GM12872 (cell line): ENCODE measurements at regions not wholly inside any gene's neighbourhood (a gene's known extent, or its start where the extent isn't known, plus 50 kb on each side); places are given as distances from the start of the nearest gene placed in this dataset.

Source experiments
- TF ChIP-seq, protein P1 (sequence below): IDR thresholded peaks from 3 replicates; pipeline ENCODE4 v1.5.1; 2011; ENCODE audit warnings: low read depth, mild to moderate bottlenecking, low read length, moderate library complexity; ENCODE audit not compliant: insufficient read depth

DNA sequence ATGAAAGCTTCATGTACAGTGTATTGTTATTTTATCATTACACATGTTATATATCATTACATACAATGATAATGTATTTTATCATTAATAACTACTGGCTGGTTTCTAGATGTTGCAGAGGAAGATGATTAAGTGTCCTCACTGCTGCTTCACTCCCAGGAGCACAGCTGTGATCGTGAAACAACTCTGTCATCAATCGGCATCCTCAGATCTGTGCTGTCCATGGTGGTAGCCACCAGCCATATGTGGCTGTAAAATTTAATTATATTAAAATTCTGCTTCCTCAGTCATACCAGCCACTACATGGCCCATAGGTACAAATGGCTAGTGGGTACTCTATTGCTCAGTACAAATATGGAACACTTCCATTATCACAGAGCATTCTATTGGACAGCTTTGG is 379.4 kb upstream of the CFAP20DC start:
- TF ChIP-seq, protein P1, sequence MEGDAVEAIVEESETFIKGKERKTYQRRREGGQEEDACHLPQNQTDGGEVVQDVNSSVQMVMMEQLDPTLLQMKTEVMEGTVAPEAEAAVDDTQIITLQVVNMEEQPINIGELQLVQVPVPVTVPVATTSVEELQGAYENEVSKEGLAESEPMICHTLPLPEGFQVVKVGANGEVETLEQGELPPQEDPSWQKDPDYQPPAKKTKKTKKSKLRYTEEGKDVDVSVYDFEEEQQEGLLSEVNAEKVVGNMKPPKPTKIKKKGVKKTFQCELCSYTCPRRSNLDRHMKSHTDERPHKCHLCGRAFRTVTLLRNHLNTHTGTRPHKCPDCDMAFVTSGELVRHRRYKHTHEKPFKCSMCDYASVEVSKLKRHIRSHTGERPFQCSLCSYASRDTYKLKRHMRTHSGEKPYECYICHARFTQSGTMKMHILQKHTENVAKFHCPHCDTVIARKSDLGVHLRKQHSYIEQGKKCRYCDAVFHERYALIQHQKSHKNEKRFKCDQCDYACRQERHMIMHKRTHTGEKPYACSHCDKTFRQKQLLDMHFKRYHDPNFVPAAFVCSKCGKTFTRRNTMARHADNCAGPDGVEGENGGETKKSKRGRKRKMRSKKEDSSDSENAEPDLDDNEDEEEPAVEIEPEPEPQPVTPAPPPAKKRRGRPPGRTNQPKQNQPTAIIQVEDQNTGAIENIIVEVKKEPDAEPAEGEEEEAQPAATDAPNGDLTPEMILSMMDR, result no peak

DNA sequence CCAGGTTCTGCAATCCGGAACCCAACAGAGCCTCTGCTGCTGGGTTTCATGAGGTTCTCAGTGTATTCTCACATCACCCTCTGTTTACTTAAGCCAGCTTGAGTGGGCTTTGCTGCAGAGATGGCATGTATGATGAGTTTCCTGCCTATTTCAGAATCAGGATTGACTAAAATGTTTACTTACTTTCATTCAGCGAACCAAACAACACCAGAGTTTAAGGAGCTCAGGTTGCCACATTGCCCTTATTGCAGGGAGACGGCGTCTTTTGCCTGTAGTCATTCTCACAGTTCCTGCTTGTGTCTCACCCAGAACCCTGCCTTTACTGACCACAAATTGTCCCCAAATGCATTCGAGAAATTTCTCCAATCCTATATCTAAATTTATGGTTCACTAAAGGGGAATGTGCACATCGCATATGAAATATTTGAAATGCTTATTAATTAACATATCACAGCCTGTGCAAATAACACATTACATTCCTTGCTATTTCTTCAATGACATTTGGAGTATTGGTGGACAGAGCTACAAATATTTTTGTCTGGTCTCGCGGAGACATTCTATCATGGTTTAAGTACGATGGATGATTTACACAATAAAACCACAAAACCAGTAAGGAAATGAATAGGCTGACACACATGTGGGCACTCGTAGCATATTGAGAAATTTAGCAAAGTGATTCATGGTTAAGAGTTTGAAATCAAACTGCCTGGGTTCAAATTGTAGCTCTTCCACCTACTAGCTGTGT is 377.2 kb upstream of the CFAP20DC start:
- TF ChIP-seq, protein P1, result no peak

DNA sequence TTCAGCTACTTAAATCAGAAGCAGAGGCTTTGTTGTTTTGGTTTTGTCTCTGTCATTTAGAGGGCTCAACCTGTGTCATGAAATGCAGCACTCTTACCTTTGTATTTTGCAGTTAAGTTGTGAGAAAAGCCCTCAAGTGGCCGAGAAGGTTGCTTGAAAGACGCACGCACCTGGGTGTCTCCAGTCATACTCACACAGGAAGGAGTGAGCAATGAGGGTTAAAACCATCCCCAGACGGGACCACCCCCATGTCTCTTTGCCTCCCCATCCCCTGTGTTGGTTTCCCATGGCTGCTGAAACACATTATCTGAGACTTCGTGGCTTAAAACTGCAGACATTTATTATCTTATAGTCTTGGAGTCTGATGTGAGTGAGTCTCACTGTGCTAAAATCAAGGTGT is 376.1 kb upstream of the CFAP20DC start:
- TF ChIP-seq, protein P1, result no peak

DNA sequence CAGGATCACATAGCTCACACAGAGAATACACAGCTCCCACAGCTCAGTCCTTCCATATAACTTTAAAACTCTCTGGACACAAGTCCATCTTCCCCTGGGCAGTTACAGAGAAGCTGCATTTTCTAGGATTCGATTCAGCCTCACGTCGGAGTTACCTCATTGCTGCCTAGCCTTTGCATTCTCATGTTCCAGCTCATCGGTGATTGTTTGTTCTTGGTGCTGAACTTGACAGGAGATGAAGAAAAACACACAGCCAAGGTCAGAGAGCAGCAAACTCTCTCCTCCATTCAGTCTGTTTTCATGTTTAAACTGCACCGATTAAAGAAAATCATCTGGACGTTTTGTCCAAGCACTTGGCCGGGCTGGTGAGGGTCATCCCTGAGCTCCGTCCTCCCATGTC is 375.5 kb upstream of the CFAP20DC start:
- TF ChIP-seq, protein P1, result no peak

DNA sequence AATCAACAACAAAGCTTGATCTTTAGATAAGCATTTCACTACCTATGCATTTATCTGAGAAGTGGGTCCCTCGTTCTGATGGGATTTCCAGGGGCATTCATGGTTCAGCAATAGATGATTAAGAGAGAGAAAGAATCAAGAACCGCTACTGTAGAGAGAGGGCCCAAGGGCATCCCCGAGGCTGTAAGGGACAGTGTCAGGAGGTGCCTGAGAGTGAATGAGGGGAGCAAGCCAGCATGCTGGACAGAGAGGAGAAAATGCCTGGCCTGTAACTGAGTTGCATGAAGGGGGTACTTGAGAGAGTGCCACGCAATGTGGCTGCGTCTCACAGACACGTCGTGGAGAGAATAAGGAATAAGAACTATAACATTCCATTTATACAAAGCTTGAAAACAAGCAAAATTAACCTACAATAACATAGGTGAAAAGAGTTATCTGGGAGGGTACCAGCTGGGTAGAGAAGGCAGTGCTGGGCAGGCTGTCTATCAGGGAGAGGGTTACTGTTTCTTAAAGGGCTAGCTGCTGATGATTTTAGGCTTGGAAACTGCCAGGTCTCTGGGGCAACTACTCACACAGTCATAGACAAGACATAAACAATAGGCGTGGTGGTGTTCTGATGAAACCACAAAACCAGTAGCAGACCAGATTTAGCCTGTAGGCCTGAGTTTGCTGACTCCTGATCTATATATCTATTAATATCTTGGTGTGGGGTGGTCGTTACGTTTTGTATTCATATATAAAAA is 374.6 kb upstream of the CFAP20DC start:
- TF ChIP-seq, protein P1, result no peak

DNA sequence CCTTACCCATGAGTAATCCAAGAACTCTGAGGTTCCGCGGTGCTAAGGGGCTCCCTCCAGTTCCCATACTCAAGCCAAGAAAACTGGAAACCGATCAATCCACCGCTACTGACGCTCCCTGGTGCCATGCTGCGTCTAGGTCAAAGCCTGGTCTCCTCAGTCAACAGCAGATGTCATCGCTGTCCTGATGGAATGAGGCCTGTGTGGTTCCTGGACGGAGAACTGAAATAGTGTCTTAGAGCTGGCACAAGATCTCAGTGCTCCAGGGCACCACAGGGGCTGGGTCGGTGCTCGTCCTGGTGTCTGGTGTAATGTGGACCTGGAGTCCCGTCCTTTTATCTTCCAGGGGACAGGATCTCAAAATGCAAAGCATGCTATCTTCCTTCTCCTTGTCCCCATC is 373.9 kb upstream of the CFAP20DC start:
- TF ChIP-seq, protein P1, result no peak

DNA sequence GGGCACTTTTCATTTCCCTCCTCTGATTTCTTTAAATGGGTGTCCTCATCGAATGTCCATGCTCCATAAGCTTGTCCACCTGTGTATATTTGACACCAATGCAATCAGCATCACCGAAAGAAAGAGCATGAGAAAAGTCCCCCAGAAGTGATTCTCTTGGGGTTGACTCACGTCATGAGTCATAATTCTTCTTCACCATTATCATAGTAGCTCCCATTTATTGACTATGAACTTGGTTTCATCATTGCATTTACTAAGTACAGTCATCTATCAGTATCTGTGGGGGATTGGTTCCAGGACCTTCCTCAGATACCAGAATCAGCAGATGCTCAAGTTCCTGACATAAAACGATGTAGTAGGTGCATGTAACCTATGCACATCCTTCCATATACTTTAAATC is 372.5 kb upstream of the CFAP20DC start:
- TF ChIP-seq, protein P1, result no peak
